ENCODE measurements at regions not wholly inside any gene's neighbourhood (a gene's known extent, or its start where the extent isn't known, plus 50 kb on each side); places are given as distances from the start of the nearest gene placed in this dataset.

- DNase-seq, result no peak
These were observed 215.0 kb upstream of the THBS1 start for GRCh38 chr15:39365873-39366272.

- no peak for DNase-seq
These were observed 213.3 kb upstream of the THBS1 start for GRCh38 chr15:39367596-39367995.

- no peak for DNase-seq
These were observed 211.1 kb upstream of the THBS1 start for GRCh38 chr15:39369768-39370167.

GRCh38 chr15:39376371-39376909 lies 204.4 kb upstream of the THBS1 start:
- DNase-seq, result no peak

- DNase-seq, result no peak
These were observed 199.4 kb upstream of the THBS1 start for GRCh38 chr15:39381517-39381916.

GRCh38 chr15:39388118-39388517 lies 192.8 kb upstream of the THBS1 start:
- no peak for DNase-seq

- DNase-seq, result no peak
These were observed 189.6 kb upstream of the THBS1 start for GRCh38 chr15:39391230-39391629.

GRCh38 chr15:39392469-39393047 lies 188.3 kb upstream of the THBS1 start:
- DNase-seq, result no peak

GRCh38 chr15:39393575-39394335 lies 187.1 kb upstream of the THBS1 start:
- DNase-seq, result no peak

- no peak for DNase-seq
These were observed 186.4 kb upstream of the THBS1 start for GRCh38 chr15:39394496-39394895.

- DNase-seq, result no peak
These were observed 183.8 kb upstream of the THBS1 start for GRCh38 chr15:39396979-39397615.

GRCh38 chr15:39397883-39398282 lies 183.0 kb upstream of the THBS1 start:
- no peak for DNase-seq

GRCh38 chr15:39399600-39399999 lies 181.3 kb upstream of the THBS1 start:
- no peak for DNase-seq

GRCh38 chr15:39400002-39400401 lies 180.9 kb upstream of the THBS1 start:
- no peak for DNase-seq

- DNase-seq, result no peak
These were observed 179.9 kb upstream of the THBS1 start for GRCh38 chr15:39400821-39401550.

GRCh38 chr15:39403640-39404117 lies 177.2 kb upstream of the THBS1 start:
- peak; percentile 76 for DNase-seq

- no peak for DNase-seq
These were observed 176.1 kb upstream of the THBS1 start for GRCh38 chr15:39404767-39405181.

- no peak for DNase-seq
These were observed 174.4 kb upstream of the THBS1 start for GRCh38 chr15:39406485-39406884.

GRCh38 chr15:39407116-39407515 lies 173.8 kb upstream of the THBS1 start:
- no peak for DNase-seq

- DNase-seq, result no peak
These were observed 170.9 kb upstream of the THBS1 start for GRCh38 chr15:39409876-39410530.

GRCh38 chr15:39411102-39411989 lies 169.5 kb upstream of the THBS1 start:
- no peak for DNase-seq

GRCh38 chr15:39413558-39413957 lies 167.3 kb upstream of the THBS1 start:
- DNase-seq, result no peak
